HEK293 (cell line): ENCODE measurements at regions not wholly inside any gene's neighbourhood (a gene's known extent, or its start where the extent isn't known, plus 50 kb on each side); places are given as distances from the start of the nearest gene placed in this dataset.

Experiments used
- CTCF ChIA-PET: fragments of 350-600 bp; formaldehyde crosslinking; extraction: SDS; loops from one replicate; lab custom pipeline; 2021; ENCODE audit warnings: antibody characterized with exemption; lab: Yijun Ruan, JAX
- POLR2A ChIA-PET: fragments of 300-600 bp; formaldehyde crosslinking; extraction: SDS; loops from one replicate; lab custom pipeline; 2020; ENCODE audit warnings: antibody characterized with exemption, inconsistent platforms; lab: Yijun Ruan, JAX
- H3K27ac ChIP-seq: fragments of 200-500 bp; sonication (Bioruptor generic); 2 replicates; pipeline ENCODE4 v1.5.1; 2014; ENCODE audit warnings: low read depth, low read length, control low read depth, inconsistent platforms; ENCODE audit errors: extremely low read depth
- H3K36me3 ChIP-seq, 2 experiments: fragments of 200-500 bp in 1 of 2; sonication (Bioruptor generic) in 1 of 2; 1 replicate in 1 of 2; 2 replicates in 1 of 2; pipeline ENCODE4 v1.5.1; 2014 to 2017; ENCODE audit warnings: inconsistent platforms in 2 of 2, low read length in 2 of 2; ENCODE audit not compliant: control insufficient read depth in 2 of 2, insufficient read depth in 1 of 2
- H3K4me1 ChIP-seq: fragments of 200-500 bp; sonication (Bioruptor generic); 2 replicates; pipeline ENCODE4 v1.5.1; 2014; ENCODE audit warnings: mild to moderate bottlenecking, low read length, inconsistent platforms; ENCODE audit not compliant: control insufficient read depth, insufficient read depth
- H3K4me3 ChIP-seq: 2 replicates; pipeline ENCODE4 v1.5.1; 2011; ENCODE audit warnings: low read depth, mild to moderate bottlenecking, control low read depth, low read length, moderate library complexity
- H3K9me3 ChIP-seq: fragments of 200-500 bp; sonication (Bioruptor generic); 2 replicates; pipeline ENCODE4 v1.5.1; 2014; ENCODE audit warnings: low read depth, low read length, inconsistent platforms; ENCODE audit not compliant: control insufficient read depth, insufficient read depth
- ELK4 ChIP-seq: IDR thresholded peaks from 2 replicates; pipeline ENCODE4 v1.6.1; 2011; ENCODE audit warnings: mild to moderate bottlenecking, low read depth, low read length, borderline replicate concordance
- PRDM10 ChIP-seq: fragments of 450-650 bp; formaldehyde crosslinking; IDR thresholded peaks from 2 replicates; pipeline ENCODE4 v1.5.1; 2016; ENCODE audit warnings: missing biosample characterization, missing genetic modification characterization
- TSHZ1 ChIP-seq: fragments of 450-650 bp; formaldehyde crosslinking; IDR thresholded peaks from 2 replicates; pipeline ENCODE4 v1.5.1; 2016; ENCODE audit warnings: missing biosample characterization, missing genetic modification characterization, borderline replicate concordance
- ZBTB20 ChIP-seq: fragments of 450-650 bp; formaldehyde crosslinking; IDR thresholded peaks from 2 replicates; pipeline ENCODE4 v1.5.1; 2016; ENCODE audit warnings: missing biosample characterization, missing genetic modification characterization
- ZBTB26 ChIP-seq: fragments of 450-650 bp; formaldehyde crosslinking; optimal IDR thresholded peaks from 2 replicates; pipeline ENCODE3; 2016; ENCODE audit warnings: missing biosample characterization, mild to moderate bottlenecking, missing genetic modification characterization
- ZNF239 ChIP-seq: fragments of 450-650 bp; formaldehyde crosslinking; IDR thresholded peaks from 2 replicates; pipeline ENCODE4 v1.5.1; 2016; ENCODE audit warnings: missing biosample characterization, missing genetic modification characterization
- ZNF433 ChIP-seq: fragments of 450-650 bp; formaldehyde crosslinking; IDR thresholded peaks from 2 replicates; pipeline ENCODE4 v1.5.1; 2016; ENCODE audit warnings: missing biosample characterization, missing genetic modification characterization, low read depth
- ZNF571 ChIP-seq: fragments of 450-650 bp; formaldehyde crosslinking; IDR thresholded peaks from 2 replicates; pipeline ENCODE4 v1.5.0; 2017; ENCODE audit warnings: missing biosample characterization, missing genetic modification characterization

GRCh38 chr9:79116709-79117108 lies 455.1 kb upstream of the TLE4 start:
- Histone ChIP-seq H3K4me1 (no peaks in the 10 kb centered on the region), H3K9me3 (no peaks in the 10 kb centered on the region), H3K27ac (no peak overlapping the region), H3K36me3 (no peaks in the 10 kb centered on the region), H3K4me3 (no peak overlapping the region)
- ChIA-PET CTCF (interaction anchor here (1.6 kb wide), 1 partner anchor 13 kb away, joined by 9 read pairs; no protein-coding TSS in a partner anchor), POLR2A (no interaction called here)
- no peak for TF ChIP-seq ZBTB20 (tag by site-specific recombination)

- Histone ChIP-seq H3K36me3 (no peaks in the 10 kb centered on the region), H3K4me1 (no peaks in the 10 kb centered on the region), H3K9me3 (no peaks in the 10 kb centered on the region), H3K4me3 (no peak overlapping the region), H3K27ac (no peak overlapping the region)
- ChIA-PET POLR2A (no interaction called here), CTCF (interaction anchor here (1.0 to 1.4 kb wide), 2 partner anchors 9 to 10 kb away, joined by 3 to 4 read pairs; no protein-coding TSS in a partner anchor)
- TF ChIP-seq TSHZ1 (no peak), PRDM10 (tag by site-specific recombination) (peak; percentile 67), ZNF571 (tag by site-specific recombination) (no peak)
Observed at GRCh38 chr9:79120533-79120932, 451.2 kb upstream of the TLE4 start.

GRCh38 chr9:79120941-79121340 lies 450.8 kb upstream of the TLE4 start:
- H3K36me3 ChIP-seq: no peaks in the 10 kb centered on the region
- TF ChIP-seq ZNF433 (no peak), ELK4 (no peak), ZNF239 (tag by site-specific recombination) (no peak), ZBTB26 (tag by site-specific recombination) (no peak)
- TF ChIP-seq, all 188 proteins: peak for 0
- no peak overlapping the region for H3K4me3 ChIP-seq
- CTCF ChIA-PET: interaction anchor here (1.4 kb wide), 1 partner anchor 9 kb away, joined by 4 read pairs; no protein-coding TSS in a partner anchor
- POLR2A ChIA-PET: no interaction called here
- no peak overlapping the region for H3K27ac ChIP-seq
- no peaks in the 10 kb centered on the region for H3K9me3 ChIP-seq
- no peaks in the 10 kb centered on the region for H3K4me1 ChIP-seq
